BLaER1 (cell line): ENCODE measurements at regions not wholly inside any gene's neighbourhood (a gene's known extent, or its start where the extent isn't known, plus 50 kb on each side); places are given as distances from the start of the nearest gene placed in this dataset.

Source experiments
- H3K27ac ChIP-seq: shearing (Covaris generic); formaldehyde crosslinking; 2 replicates; pipeline ENCODE4 v1.8.1; 2022
- H3K27me3 ChIP-seq: shearing (Covaris generic); formaldehyde crosslinking; 2 replicates; pipeline ENCODE4 v1.8.1; 2022
- H3K36me3 ChIP-seq: shearing (Covaris generic); formaldehyde crosslinking; 2 replicates; pipeline ENCODE4 v1.8.1; 2022
- H3K4me1 ChIP-seq: shearing (Covaris generic); formaldehyde crosslinking; 2 replicates; pipeline ENCODE4 v1.8.1; 2022
- H3K4me2 ChIP-seq: shearing (Covaris generic); formaldehyde crosslinking; 2 replicates; pipeline ENCODE4 v1.8.1; 2022
- H3K4me3 ChIP-seq: shearing (Covaris generic); formaldehyde crosslinking; 2 replicates; pipeline ENCODE4 v1.8.1; 2022
- H3K9ac ChIP-seq: shearing (Covaris generic); formaldehyde crosslinking; 2 replicates; pipeline ENCODE4 v1.8.1; 2022
- H3K9me3 ChIP-seq: shearing (Covaris generic); formaldehyde crosslinking; 2 replicates; pipeline ENCODE4 v1.8.1; 2022
- H4K20me1 ChIP-seq: shearing (Covaris generic); formaldehyde crosslinking; 2 replicates; pipeline ENCODE4 v1.8.1; 2022
- Cebpa-rat ChIP-seq: shearing (Covaris generic); IDR thresholded peaks from 2 replicates; pipeline ENCODE4 v1.8.1; 2022

GRCh38 chr6:44049989-44050871, 77.0 kb downstream of the MRPL14 start:
- H3K4me2 ChIP-seq, result no peak overlapping the region
- no peak overlapping the region for H3K9ac ChIP-seq
- H3K36me3 ChIP-seq, result no peaks in the 10 kb centered on the region
- no peaks in the 10 kb centered on the region for H3K27me3 ChIP-seq
- H3K9me3 ChIP-seq, result no peaks in the 10 kb centered on the region
- TF ChIP-seq Cebpa-rat, result no peak
- H3K4me3 ChIP-seq, result no peak overlapping the region
- no peak overlapping the region for H3K27ac ChIP-seq
- H3K4me1 ChIP-seq, result peaks cover 16% of the 10 kb centered on the region
- no peaks in the 10 kb centered on the region for H4K20me1 ChIP-seq

GRCh38 chr6:44049163-44049988, 77.9 kb downstream of the MRPL14 start:
- Histone ChIP-seq H3K4me2 (no peak overlapping the region), H3K27me3 (no peaks in the 10 kb centered on the region), H3K36me3 (no peaks in the 10 kb centered on the region), H3K9ac (no peak overlapping the region), H4K20me1 (no peaks in the 10 kb centered on the region), H3K4me1 (peaks cover 7% of the 10 kb centered on the region), H3K27ac (no peak overlapping the region), H3K4me3 (no peak overlapping the region), H3K9me3 (no peaks in the 10 kb centered on the region)
- no peak for TF ChIP-seq Cebpa-rat

- H3K9me3 ChIP-seq, result no peaks in the 10 kb centered on the region
- no peak overlapping the region for H3K4me2 ChIP-seq
- H3K4me3 ChIP-seq, result no peak overlapping the region
- H3K27me3 ChIP-seq, result no peaks in the 10 kb centered on the region
- peaks cover 4% of the 10 kb centered on the region for H3K4me1 ChIP-seq
- no peaks in the 10 kb centered on the region for H3K36me3 ChIP-seq
- no peak overlapping the region for H3K27ac ChIP-seq
- no peak overlapping the region for H3K9ac ChIP-seq
- no peaks in the 10 kb centered on the region for H4K20me1 ChIP-seq
- TF ChIP-seq Cebpa-rat, result no peak
Observed at GRCh38 chr6:44048277-44048676, 79.0 kb downstream of the MRPL14 start.

- Histone ChIP-seq H3K4me2 (no peak overlapping the region), H3K9me3 (no peaks in the 10 kb centered on the region), H3K4me1 (peaks cover 9% of the 10 kb centered on the region), H3K27ac (no peak overlapping the region), H3K9ac (no peak overlapping the region), H3K27me3 (no peaks in the 10 kb centered on the region), H3K4me3 (no peak overlapping the region), H3K36me3 (no peaks in the 10 kb centered on the region), H4K20me1 (no peaks in the 10 kb centered on the region)
- no peak for TF ChIP-seq Cebpa-rat
Observed at GRCh38 chr6:44047801-44048200, 79.5 kb downstream of the MRPL14 start.

GRCh38 chr6:44047179-44047546, 80.1 kb downstream of the MRPL14 start:
- Histone ChIP-seq H3K4me2 (no peak overlapping the region), H3K27ac (no peak overlapping the region), H4K20me1 (no peaks in the 10 kb centered on the region), H3K36me3 (no peaks in the 10 kb centered on the region), H3K9ac (no peak overlapping the region), H3K4me3 (no peak overlapping the region), H3K27me3 (no peaks in the 10 kb centered on the region), H3K9me3 (no peaks in the 10 kb centered on the region), H3K4me1 (peaks cover 14% of the 10 kb centered on the region)
- no peak for TF ChIP-seq Cebpa-rat

GRCh38 chr6:44046516-44047178, 80.6 kb downstream of the MRPL14 start:
- no peaks in the 10 kb centered on the region for H3K27me3 ChIP-seq
- H3K4me2 ChIP-seq, result no peak overlapping the region
- no peak overlapping the region for H3K27ac ChIP-seq
- H3K4me1 ChIP-seq, result peaks cover 19% of the 10 kb centered on the region
- H3K9me3 ChIP-seq, result no peaks in the 10 kb centered on the region
- no peak overlapping the region for H3K9ac ChIP-seq
- H4K20me1 ChIP-seq, result no peaks in the 10 kb centered on the region
- H3K4me3 ChIP-seq, result no peak overlapping the region
- TF ChIP-seq Cebpa-rat, result no peak
- no peaks in the 10 kb centered on the region for H3K36me3 ChIP-seq

GRCh38 chr6:44045672-44046015, 81.6 kb downstream of the MRPL14 start:
- Histone ChIP-seq H3K4me2 (no peak overlapping the region), H3K4me1 (peaks cover 24% of the 10 kb centered on the region)
- TF ChIP-seq Cebpa-rat, result no peak

GRCh38 chr6:44044940-44045671, 82.1 kb downstream of the MRPL14 start:
- Histone ChIP-seq H3K9ac (no peak overlapping the region), H3K27me3 (no peaks in the 10 kb centered on the region), H3K9me3 (no peaks in the 10 kb centered on the region), H3K4me1 (peaks cover 24% of the 10 kb centered on the region), H3K4me3 (no peak overlapping the region), H4K20me1 (no peaks in the 10 kb centered on the region), H3K27ac (no peak overlapping the region), H3K36me3 (no peaks in the 10 kb centered on the region), H3K4me2 (no peak overlapping the region)
- TF ChIP-seq Cebpa-rat, result no peak

More at GRCh38 chr6:44045672-44046015, 81.6 kb downstream of the MRPL14 start:
- H3K36me3 ChIP-seq, result no peaks in the 10 kb centered on the region
- H3K27me3 ChIP-seq, result no peaks in the 10 kb centered on the region
- H3K4me3 ChIP-seq, result no peak overlapping the region
- no peak overlapping the region for H3K27ac ChIP-seq
- no peak overlapping the region for H3K9ac ChIP-seq
- H4K20me1 ChIP-seq, result no peaks in the 10 kb centered on the region
- H3K9me3 ChIP-seq, result no peaks in the 10 kb centered on the region

- Histone ChIP-seq H3K9ac (no peak overlapping the region), H4K20me1 (no peaks in the 10 kb centered on the region), H3K36me3 (no peaks in the 10 kb centered on the region), H3K4me3 (no peak overlapping the region), H3K9me3 (no peaks in the 10 kb centered on the region), H3K27me3 (no peaks in the 10 kb centered on the region), H3K4me1 (peaks cover 24% of the 10 kb centered on the region), H3K4me2 (no peak overlapping the region), H3K27ac (no peak overlapping the region)
- no peak for TF ChIP-seq Cebpa-rat
Observed at GRCh38 chr6:44044154-44044539, 83.1 kb downstream of the MRPL14 start.
